T-cell (primary cell): ENCODE measurements at regions not wholly inside any gene's neighbourhood (a gene's known extent, or its start where the extent isn't known, plus 50 kb on each side); places are given as distances from the start of the nearest gene placed in this dataset.

ENCODE experiments used
- ATAC-seq, 4 experiments: fragments of 200-7000 bp in 3 of 4; fragments of 150-1000 bp in 1 of 4; cut with Tn5 transposase; replicated peaks in 1 of 4; 1 replicate in 3 of 4; 2 replicates in 1 of 4; pipeline ENCODE4 v1.10.0; 2021; ENCODE audit warnings: moderate library complexity in 3 of 4, mild to moderate bottlenecking in 2 of 4, moderate number of reproducible peaks in 1 of 4
- CTCF ChIA-PET, 2 donors: fragments of 300-600 bp; sonication (Branson Sonifier 250); formaldehyde crosslinking; loops; one replicate each; lab custom pipeline; 2022; ENCODE audit warnings: antibody characterized with exemption in 2 of 2; lab: Charles Lee
- POLR2A ChIA-PET, 2 donors: fragments of 300-600 bp; sonication (Branson Sonifier 250); formaldehyde crosslinking; loops; one replicate each; lab custom pipeline; 2022; ENCODE audit warnings: antibody characterized with exemption in 2 of 2; lab: Charles Lee
- DNase-seq, 35 experiments: peaks; one replicate each; pipeline versions ENCODE4 v3.0.0 to v3.0.0-alpha.2; 2013 to 2023
- H3K27ac ChIP-seq: one replicate; pipeline ENCODE4 v1.5.1; 2013; ENCODE audit warnings: low read length
- H3K27me3 ChIP-seq, 2 experiments: replicated peaks in 1 of 2; 1 replicate in 1 of 2; 2 replicates in 1 of 2; pipeline versions ENCODE4 v1.6.1 to v1.7.0; 2013; ENCODE audit warnings: low read length in 1 of 2, mixed read lengths in 1 of 2; ENCODE audit not compliant: control insufficient read depth in 2 of 2, insufficient read depth in 2 of 2; ENCODE audit errors: extremely low read depth in 1 of 2
- H3K36me3 ChIP-seq, 2 donors: 1 replicate in 1 of 2; 2 replicates in 1 of 2; pipeline versions ENCODE4 v1.6.1 to v1.7.0; 2013; ENCODE audit warnings: low read length in 1 of 2; ENCODE audit not compliant: control insufficient read depth in 2 of 2, insufficient read depth in 1 of 2; ENCODE audit errors: extremely low read depth in 1 of 2
- H3K4me1 ChIP-seq, 2 experiments: 1 replicate in 1 of 2; 2 replicates in 1 of 2; pipeline versions ENCODE4 v1.6.1 to v1.7.0; 2013; ENCODE audit warnings: low read length in 2 of 2, mixed read lengths in 1 of 2; ENCODE audit not compliant: insufficient read depth in 2 of 2, control insufficient read depth in 1 of 2; ENCODE audit errors: extremely low read depth in 1 of 2
- H3K4me3 ChIP-seq, 2 donors: 1 replicate in 1 of 2; 2 replicates in 1 of 2; pipeline versions ENCODE4 v1.5.1 to v1.7.0; 2013; ENCODE audit warnings: mild to moderate bottlenecking in 2 of 2, low read length in 1 of 2, moderate library complexity in 1 of 2; ENCODE audit not compliant: control insufficient read depth in 1 of 2; ENCODE audit errors: extremely low read depth in 1 of 2
- H3K9me3 ChIP-seq: 2 replicates; pipeline ENCODE4 v1.7.0; 2013
- H3K27ac Mint-ChIP-seq, 2 donors: one replicate each; pipeline ENCODE4 v1.8.0; 2020 to 2021; ENCODE audit warnings: mild to moderate bottlenecking in 2 of 2, mixed read lengths in 2 of 2
- H3K27me3 Mint-ChIP-seq, 2 donors: one replicate each; pipeline ENCODE4 v1.8.0; 2021 to 2022; ENCODE audit warnings: mixed read lengths in 2 of 2
- H3K36me3 Mint-ChIP-seq: one replicate; pipeline ENCODE4 v1.8.0; 2021; ENCODE audit warnings: mixed read lengths
- H3K4me1 Mint-ChIP-seq, 3 donors: one replicate each; pipeline ENCODE4 v1.8.0; 2020 to 2022; ENCODE audit warnings: mixed read lengths in 3 of 3, mild to moderate bottlenecking in 1 of 3
- H3K4me3 Mint-ChIP-seq, 3 donors: one replicate each; pipeline ENCODE4 v1.8.0; 2020 to 2022; ENCODE audit warnings: mild to moderate bottlenecking in 3 of 3, mixed read lengths in 3 of 3, moderate library complexity in 3 of 3
- H3K9me3 Mint-ChIP-seq, 3 donors: one replicate each; pipeline ENCODE4 v1.8.0; 2020 to 2022; ENCODE audit warnings: mixed read lengths in 3 of 3
- WGBS: methylation state at CpG from one replicate; pipeline ENCODE4 v1.1.5; 2013; ENCODE audit warnings: missing lambda C conversion rate; ENCODE audit not compliant: insufficient coverage; 5-methylcytosine and 5-hydroxymethylcytosine counted together

DNA sequence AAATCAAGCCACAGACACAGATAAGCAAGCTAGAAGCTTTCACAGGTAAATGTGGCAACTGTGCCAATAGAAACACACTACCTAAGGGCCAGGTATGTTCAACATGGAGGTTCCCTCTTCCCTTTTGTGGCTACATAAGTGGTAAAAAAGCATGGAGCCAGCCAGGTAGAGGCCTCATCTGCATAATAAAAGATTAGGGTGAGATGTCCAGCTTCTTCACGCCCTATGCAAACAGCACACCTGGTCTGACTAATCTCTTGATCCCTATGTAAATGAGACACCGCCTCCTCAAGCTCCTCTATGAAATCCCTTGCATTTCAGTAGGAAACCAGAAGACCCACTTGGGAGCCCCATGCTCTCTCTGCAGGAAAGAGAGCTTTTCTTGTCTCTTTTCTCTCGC, 282.2 kb downstream of the NEBL start:
- H3K27ac ChIP-seq, result no peak overlapping the region
- H3K4me3 ChIP-seq, result no peak overlapping the region
- no peaks in the 10 kb centered on the region for H3K9me3 ChIP-seq
- no peak for ATAC-seq
- no peaks in the 10 kb centered on the region for H3K4me1 ChIP-seq
- Mint-ChIP-seq H3K36me3 (no peaks in the 10 kb centered on the region), H3K27me3 (no peaks in the 10 kb centered on the region), H3K9me3 (peaks cover 0 to 4% (median 4%) of the 10 kb centered on the region in 3 donors), H3K4me1 (peaks cover 0 to 5% (median 4%) of the 10 kb centered on the region in 3 donors), H3K4me3 (no peak overlapping the region), H3K27ac (no peak overlapping the region)
- H3K36me3 ChIP-seq, result no peaks in the 10 kb centered on the region
- no peaks in the 10 kb centered on the region for H3K27me3 ChIP-seq
- POLR2A ChIA-PET, result no interaction called here
- WGBS, result no CpG with 5 or more reads among the region's 3 CpGs
- CTCF ChIA-PET, result no interaction called here
- no peak for DNase-seq

DNA sequence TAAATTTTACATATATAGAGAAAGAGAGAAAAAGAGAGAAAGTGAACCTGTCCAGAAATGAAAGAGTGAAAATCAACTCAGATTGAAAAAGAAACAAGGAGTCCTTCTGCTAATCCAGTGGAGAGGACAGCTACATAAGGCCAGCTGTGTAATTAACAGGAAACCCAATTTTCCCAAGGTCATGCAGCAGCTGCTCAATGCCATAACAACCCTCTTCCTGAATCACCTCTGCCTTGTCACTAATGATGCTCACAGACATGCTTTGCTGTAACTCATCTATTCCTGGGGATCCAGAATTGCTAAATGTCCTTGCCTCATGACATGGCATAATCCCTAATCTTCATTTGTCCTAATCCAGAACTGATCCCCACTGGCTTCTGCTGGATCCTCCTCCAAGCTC, 288.6 kb downstream of the NEBL start:
- no peaks in the 10 kb centered on the region for H3K36me3 ChIP-seq
- ATAC-seq, result no peak
- peaks cover 0 to 10% (median 0%) of the 10 kb centered on the region in 3 donors for H3K9me3 Mint-ChIP-seq
- no peak overlapping the region for H3K4me3 ChIP-seq
- H3K27me3 ChIP-seq, result no peaks in the 10 kb centered on the region
- CTCF ChIA-PET, result no interaction called here
- H3K4me1 ChIP-seq, result no peaks in the 10 kb centered on the region
- no peaks in the 10 kb centered on the region for H3K4me1 Mint-ChIP-seq
- no peak for DNase-seq
- H3K9me3 ChIP-seq, result no peaks in the 10 kb centered on the region
- no peaks in the 10 kb centered on the region for H3K27me3 Mint-ChIP-seq
- H3K4me3 Mint-ChIP-seq, result no peak overlapping the region
- no peaks in the 10 kb centered on the region for H3K36me3 Mint-ChIP-seq
- no peak overlapping the region for H3K27ac Mint-ChIP-seq
- POLR2A ChIA-PET, result no interaction called here
- no peak overlapping the region for H3K27ac ChIP-seq

DNA sequence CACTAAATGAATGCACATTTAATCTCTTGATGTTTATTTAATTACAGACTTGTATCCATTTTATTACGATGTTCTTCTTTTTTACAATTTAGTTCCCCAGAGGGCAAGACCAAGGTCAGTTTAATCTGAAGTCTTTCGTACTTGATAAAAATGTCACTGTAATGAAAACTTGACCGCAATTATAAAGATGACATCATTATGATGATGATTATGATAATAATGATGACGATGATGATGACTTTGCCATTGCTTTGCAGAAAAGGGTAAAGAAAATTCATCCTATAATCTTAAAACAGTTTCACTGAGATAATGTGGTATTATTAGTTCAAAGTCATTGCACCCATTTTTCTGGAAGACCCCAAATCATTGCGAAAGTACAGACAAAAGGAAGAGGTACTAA, 290.1 kb downstream of the NEBL start:
- H3K9me3 ChIP-seq, result no peaks in the 10 kb centered on the region
- no peak overlapping the region for H3K27ac ChIP-seq
- H3K4me3 Mint-ChIP-seq, result no peak overlapping the region
- ChIA-PET CTCF (no interaction called here), POLR2A (no interaction called here)
- H3K4me1 Mint-ChIP-seq, result no peaks in the 10 kb centered on the region
- no peaks in the 10 kb centered on the region for H3K36me3 ChIP-seq
- no peak for ATAC-seq
- H3K4me1 ChIP-seq, result no peaks in the 10 kb centered on the region
- no peak overlapping the region for H3K27ac Mint-ChIP-seq
- no peaks in the 10 kb centered on the region for H3K27me3 Mint-ChIP-seq
- no peak overlapping the region for H3K4me3 ChIP-seq
- no peaks in the 10 kb centered on the region for H3K27me3 ChIP-seq
- WGBS, result no CpG with 5 or more reads among the region's 5 CpGs
- DNase-seq, result no peak
- no peaks in the 10 kb centered on the region for H3K36me3 Mint-ChIP-seq
- H3K9me3 Mint-ChIP-seq, result peaks cover 0 to 18% (median 0%) of the 10 kb centered on the region in 3 donors

GRCh38 chr10:20601941-20602461, 295.1 kb downstream of the NEBL start:
- WGBS, result no CpG with 5 or more reads among the region's 1 CpG

GRCh38 chr10:20598590-20598989, 298.5 kb downstream of the NEBL start:
- H3K4me3 Mint-ChIP-seq, result no peak overlapping the region
- no peak overlapping the region for H3K4me3 ChIP-seq
- DNase-seq (no peak), ATAC-seq (no peak)
- CTCF ChIA-PET, result no interaction called here
- H3K27ac Mint-ChIP-seq, result no peak overlapping the region
- no peaks in the 10 kb centered on the region for H3K36me3 Mint-ChIP-seq
- H3K9me3 ChIP-seq, result no peaks in the 10 kb centered on the region
- POLR2A ChIA-PET, result no interaction called here
- H3K4me1 ChIP-seq, result no peaks in the 10 kb centered on the region
- no peaks in the 10 kb centered on the region for H3K27me3 Mint-ChIP-seq
- no peaks in the 10 kb centered on the region for H3K27me3 ChIP-seq
- peaks cover 0 to 7% (median 0%) of the 10 kb centered on the region in 3 donors for H3K9me3 Mint-ChIP-seq
- no peaks in the 10 kb centered on the region for H3K36me3 ChIP-seq
- H3K4me1 Mint-ChIP-seq, result no peaks in the 10 kb centered on the region
- H3K27ac ChIP-seq, result no peak overlapping the region
- WGBS, result 70% methylated on average over 3 of the region's 3 CpGs

More at GRCh38 chr10:20601941-20602461, 295.1 kb downstream of the NEBL start:
- Mint-ChIP-seq H3K9me3 (peaks cover 0 to 11% (median 0%) of the 10 kb centered on the region in 3 donors), H3K4me1 (no peaks in the 10 kb centered on the region), H3K27ac (no peak overlapping the region), H3K36me3 (no peaks in the 10 kb centered on the region), H3K4me3 (no peak overlapping the region), H3K27me3 (no peaks in the 10 kb centered on the region)
- Histone ChIP-seq H3K4me1 (no peaks in the 10 kb centered on the region), H3K4me3 (no peak overlapping the region), H3K36me3 (no peaks in the 10 kb centered on the region), H3K9me3 (no peaks in the 10 kb centered on the region), H3K27me3 (no peaks in the 10 kb centered on the region), H3K27ac (no peak overlapping the region)
- ATAC-seq, result no peak
- CTCF ChIA-PET, result no interaction called here
- DNase-seq, result no peak
- POLR2A ChIA-PET, result no interaction called here

DNA sequence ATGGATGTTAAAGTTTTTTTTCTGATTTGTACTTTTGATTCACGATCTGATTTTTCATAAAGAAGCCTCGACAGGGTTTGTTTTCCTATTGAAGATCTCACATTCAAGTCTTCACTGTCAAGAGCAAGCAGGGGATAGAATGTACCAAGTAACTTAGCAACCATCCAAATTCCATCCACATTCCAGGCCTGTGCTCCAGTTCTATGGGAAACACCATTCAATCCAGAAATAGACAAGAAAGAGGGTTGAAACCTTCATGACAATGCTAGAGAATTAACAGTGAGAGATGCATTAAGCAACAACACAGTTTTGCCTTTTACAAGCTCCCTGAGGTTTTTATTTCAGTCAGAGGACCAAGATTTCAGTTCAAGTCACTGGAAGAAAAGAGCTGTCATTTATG, 300.2 kb downstream of the NEBL start:
- DNase-seq (no peak), ATAC-seq (no peak)
- no peaks in the 10 kb centered on the region for H3K9me3 ChIP-seq
- H3K27ac ChIP-seq, result no peak overlapping the region
- 83% methylated on average over 1 of the region's 2 CpGs for WGBS
- no peaks in the 10 kb centered on the region for H3K4me1 ChIP-seq
- ChIA-PET CTCF (no interaction called here), POLR2A (no interaction called here)
- H3K27me3 Mint-ChIP-seq, result no peaks in the 10 kb centered on the region
- no peaks in the 10 kb centered on the region for H3K36me3 ChIP-seq
- H3K27ac Mint-ChIP-seq, result no peak overlapping the region
- no peaks in the 10 kb centered on the region for H3K36me3 Mint-ChIP-seq
- H3K27me3 ChIP-seq, result no peaks in the 10 kb centered on the region
- H3K4me3 Mint-ChIP-seq, result no peak overlapping the region
- no peak overlapping the region for H3K4me3 ChIP-seq
- H3K4me1 Mint-ChIP-seq, result no peaks in the 10 kb centered on the region
- H3K9me3 Mint-ChIP-seq, result no peaks in the 10 kb centered on the region
